A172 (cell line): ENCODE measurements at regions not wholly inside any gene's neighbourhood (a gene's known extent, or its start where the extent isn't known, plus 50 kb on each side); places are given as distances from the start of the nearest gene placed in this dataset.
A peak's percentile ranks its signal among the peaks of the same experiment; 100 is the strongest.

Source experiments
- DNase-seq: peaks from one replicate; pipeline ENCODE4 v3.0.0-alpha.2; 2015; ENCODE audit warnings: low spot score

DNA sequence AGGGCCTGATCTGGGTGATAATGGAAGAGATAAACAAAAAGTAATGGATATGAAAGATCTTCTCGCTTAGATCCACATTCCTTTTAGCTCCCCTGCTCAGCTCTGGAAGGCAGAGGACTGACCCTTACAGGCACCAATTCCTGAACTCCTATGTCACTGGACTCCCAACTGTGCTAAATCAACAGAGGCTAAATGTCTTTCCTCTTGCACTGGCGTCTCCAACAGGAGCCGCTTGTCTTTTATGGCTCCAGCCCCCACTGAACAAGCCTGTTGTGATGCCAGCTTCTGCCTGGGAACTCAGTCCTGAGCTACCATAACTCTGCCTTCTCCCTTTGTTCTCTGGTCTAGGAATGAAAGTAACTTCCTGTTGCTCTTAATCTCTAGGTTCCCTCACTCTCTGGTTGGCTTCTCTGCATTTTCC lies 142.1 kb upstream of the COL11A1 start:
- peak; percentile 52 for DNase-seq

DNA sequence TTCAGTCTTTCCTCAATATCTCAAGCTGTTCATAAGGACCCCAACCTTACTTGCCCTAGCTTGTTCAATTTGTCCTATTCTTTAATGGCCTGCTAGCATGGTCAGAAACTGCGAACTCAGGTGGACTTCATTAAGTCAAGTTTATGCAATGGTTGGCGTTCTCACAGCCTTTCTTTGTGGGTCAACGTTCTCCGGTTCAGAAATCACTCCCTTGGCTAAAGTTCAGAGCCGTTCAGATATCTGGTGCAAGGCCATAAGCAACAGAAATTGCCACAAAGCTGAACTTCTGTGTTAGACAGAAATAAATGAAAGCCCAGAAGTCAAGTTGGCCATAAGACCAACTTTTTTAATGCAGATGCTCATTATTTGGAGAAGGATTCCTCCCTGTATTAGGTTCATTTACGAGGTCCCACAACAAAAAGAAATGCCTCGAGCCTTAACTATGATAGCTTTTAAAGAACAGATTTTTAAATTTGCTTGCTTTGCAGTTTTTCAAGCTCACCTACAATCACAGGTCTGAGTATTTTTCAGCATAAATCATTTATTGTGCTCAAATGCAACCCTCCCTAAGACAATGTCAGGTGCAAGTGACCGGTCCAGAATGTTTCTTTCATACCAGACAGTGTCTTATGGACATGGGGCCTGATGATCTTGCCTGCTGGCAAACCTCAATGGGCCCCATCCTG lies 140.2 kb upstream of the COL11A1 start:
- DNase-seq, result no peak

DNA sequence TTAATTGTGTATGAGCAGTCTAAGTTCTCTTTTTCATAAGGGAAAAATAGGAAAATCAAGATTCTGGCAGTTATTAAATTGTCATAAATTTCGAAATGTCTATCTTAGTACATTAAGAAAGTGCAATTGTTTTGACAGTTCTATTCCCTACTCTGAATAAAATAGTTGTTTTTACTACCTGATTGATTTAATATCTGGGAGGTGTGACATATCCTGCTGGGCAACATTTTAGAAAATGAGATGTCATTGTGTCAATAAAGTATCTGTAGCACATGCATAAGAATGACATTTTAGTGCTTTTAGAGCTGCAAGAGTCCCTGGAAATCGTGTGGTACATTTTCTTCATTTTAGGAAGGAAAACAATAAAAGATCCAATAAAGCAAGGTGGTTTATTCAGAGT lies 139.2 kb upstream of the COL11A1 start:
- DNase-seq, result no peak

DNA sequence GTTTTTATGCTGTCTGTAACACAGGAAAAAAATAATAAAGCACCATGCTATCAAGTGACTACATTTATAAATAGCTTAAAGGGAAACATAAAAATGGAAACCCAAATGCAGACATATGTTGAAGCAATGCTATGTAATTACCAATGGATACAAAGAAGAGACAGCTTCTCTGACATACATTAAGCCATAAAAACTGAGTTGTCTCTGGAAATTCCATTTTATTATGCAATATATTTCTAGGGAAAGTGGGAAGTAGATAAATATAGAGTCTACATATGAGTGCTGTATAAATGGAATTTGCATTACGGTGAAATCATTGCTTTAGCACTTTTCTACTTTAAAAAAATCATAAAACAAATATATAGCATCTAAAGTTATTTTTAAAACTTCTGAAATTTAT lies 135.2 kb upstream of the COL11A1 start:
- no peak for DNase-seq

DNA sequence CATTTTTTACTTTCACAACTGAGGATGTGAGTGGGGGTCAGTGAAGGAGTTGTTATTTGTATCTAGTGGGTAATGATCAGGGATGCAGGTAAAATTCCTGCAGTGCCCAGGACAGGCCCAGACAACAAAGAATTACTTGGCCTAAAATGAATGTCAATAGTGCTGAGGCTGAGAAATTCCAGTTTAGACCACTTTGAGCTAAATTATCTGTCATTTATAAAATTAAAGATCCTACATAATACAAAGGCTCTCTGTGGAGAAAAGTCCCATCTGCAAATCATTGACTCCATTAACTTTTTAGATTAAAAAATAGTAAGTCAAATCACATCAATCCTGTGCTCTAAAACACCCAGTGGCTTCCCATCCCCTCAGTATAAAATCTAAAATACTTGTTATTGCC lies 130.7 kb upstream of the COL11A1 start:
- no peak for DNase-seq

DNA sequence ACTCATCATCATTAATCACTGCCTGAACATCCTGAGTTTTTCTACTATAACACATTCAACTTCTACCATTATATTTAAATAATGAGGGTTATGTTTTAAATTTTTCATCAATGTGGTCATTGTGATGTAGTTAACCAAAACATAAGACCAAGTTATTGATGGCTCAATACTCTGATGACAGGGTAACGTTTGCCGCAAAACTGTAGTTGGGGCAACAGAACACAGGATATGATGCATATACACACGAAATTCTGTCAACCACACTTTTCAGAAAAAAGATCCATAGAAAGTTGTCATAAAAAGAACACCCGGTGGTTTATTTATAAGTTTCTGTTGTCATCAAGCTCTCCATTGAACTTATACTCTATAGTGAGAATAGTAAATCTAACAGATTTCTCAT lies 121.7 kb upstream of the COL11A1 start:
- DNase-seq, result no peak

DNA sequence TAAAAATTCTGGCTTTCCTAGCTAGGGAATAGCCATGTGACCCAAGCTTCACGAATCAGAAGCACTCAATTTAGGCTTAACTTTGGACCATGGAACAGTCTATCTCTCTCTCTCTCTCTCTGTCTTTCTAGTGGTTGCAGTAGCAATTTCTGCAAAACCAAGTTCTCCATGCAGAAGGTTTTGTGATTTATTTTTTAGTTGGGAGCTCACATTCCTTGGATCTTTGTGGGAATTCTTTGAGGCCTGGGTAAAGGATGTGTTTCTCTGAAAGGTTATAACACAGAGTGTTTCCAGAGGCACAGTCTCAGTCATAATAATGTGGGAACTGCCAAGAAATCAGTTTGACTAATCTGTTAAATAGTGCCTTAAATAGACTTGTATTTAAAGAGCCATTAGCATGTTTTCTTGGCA lies 112.3 kb upstream of the COL11A1 start:
- DNase-seq, result peak; percentile 46

DNA sequence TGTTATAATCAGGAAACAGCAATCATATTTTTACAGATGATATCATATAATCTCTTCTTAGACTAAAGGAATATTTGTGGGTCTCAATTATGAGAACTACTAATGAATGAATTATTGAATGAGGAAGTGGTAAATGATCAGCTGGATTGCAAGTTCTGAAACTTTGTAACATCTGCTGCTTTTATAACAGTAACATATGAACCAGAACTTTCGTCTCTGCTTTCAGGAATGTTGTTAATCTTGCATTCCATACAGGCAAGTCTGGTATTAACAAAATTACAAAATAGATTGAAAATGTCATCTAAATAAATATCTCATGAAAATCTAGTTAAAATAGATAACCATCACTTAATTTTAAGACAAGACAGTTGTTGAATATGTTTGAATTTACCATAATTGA lies 110.5 kb upstream of the COL11A1 start:
- no peak for DNase-seq

DNA sequence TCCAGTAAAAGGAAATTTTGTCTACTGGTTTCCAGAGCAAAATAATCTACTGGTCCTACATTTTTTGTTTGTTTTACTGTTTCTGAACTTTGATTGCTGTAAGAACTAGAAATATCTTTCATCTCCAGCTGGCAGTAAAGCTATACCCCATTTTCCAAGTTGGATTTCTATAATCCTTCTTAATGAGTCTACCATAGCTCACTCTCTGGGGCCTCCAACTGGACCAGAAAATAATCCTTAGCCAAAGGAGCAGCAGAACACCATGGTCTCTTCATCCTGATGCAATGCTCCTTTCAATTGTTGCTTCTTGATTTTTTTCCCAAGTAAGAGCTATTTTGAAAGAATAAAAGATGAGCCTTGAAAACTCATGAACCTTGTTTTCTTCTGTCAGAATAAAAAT lies 110.0 kb upstream of the COL11A1 start:
- DNase-seq, result no peak

DNA sequence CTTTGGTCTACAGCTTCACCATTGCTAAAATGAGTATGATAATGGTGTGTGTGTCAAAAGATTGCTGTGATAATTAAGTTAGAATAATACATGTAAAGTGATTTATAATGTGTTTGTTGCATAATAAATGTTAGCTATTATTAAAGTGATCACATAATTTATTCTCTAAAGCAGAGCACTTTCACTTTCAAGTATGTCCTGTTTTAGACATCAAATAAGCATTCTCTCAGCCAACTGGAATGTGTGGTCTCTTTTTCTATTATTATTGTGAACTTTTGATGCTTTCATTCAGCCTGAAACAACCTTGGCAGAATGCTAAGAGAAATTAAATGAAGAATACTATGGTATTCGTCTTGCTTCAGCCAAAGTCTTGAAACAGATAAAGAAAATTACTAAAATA lies 102.8 kb upstream of the COL11A1 start:
- no peak for DNase-seq

DNA sequence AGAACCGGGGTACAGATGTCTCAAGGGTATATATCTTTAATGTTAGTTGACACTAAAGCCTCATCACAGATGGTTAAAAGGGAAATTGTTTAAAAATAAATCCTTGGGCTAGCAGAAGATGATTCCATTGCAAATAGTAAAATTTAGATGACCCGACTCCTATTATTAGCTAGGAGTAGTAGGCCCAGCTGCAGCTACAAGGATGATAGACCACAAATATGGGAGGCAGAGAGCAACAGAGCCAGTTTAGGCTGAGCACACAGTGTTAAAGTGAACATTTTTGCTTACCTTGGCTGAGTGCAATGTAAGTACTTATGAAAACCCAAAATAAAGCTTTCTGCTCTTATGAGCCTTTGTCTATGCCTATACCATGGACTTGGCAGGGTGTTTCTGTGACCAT lies 100.5 kb upstream of the COL11A1 start:
- no peak for DNase-seq

DNA sequence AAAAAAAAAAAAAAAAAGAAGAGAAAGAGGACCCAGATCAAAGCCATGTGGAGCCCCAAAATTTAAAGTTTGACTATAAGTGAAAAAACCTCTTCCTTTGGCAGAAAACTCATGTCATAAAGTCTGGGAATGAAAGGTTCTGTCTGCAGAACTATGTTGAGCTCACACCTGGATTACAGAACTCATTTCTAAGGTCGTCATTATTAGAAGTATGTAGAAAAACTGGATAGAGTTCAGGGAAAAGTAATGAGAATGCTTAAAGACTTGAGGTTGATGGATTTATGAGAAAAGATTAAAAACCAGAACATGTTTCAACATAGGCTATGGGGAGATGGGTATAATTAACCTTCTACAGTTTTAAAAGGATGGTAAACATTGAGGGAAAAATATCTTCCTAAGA lies 90.7 kb upstream of the COL11A1 start:
- DNase-seq, result no peak

DNA sequence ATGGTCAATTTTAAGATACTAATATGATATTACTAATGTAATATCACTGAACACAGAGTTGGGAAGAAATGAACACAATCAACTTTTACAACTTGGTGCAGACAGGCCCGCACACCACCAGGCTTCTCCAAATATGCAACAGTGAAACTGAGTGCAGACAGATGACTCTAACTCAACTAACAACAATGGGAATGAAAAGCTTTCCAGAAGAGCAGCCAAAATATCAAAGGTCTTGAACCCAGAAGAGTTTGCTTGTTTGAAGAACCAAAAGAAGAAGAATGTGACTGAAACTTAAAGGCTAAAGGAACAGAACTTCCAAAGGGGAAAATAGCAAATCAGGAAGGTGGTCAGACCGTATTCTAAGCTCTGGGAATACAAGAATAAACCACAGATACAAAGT lies 89.8 kb upstream of the COL11A1 start:
- no peak for DNase-seq

DNA sequence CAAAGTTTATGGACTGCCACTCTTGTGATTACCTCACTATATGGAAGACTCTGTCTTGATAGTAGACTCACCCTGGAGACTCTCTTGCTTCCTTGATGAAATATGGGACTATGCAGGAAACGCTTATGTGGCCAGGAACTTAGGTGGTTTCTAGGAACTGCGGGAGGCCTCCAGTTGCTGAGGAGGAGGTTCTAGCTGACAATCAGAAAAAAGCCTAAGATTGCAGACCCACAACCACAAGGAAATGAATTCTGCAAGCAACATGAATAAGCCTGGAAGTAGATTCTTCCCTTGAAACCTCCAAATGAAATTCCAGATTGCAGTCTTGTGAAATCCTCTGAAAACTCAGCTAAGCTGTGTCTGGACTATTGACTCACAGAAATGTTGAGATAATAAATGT lies 88.9 kb upstream of the COL11A1 start:
- DNase-seq, result peak; percentile 30

DNA sequence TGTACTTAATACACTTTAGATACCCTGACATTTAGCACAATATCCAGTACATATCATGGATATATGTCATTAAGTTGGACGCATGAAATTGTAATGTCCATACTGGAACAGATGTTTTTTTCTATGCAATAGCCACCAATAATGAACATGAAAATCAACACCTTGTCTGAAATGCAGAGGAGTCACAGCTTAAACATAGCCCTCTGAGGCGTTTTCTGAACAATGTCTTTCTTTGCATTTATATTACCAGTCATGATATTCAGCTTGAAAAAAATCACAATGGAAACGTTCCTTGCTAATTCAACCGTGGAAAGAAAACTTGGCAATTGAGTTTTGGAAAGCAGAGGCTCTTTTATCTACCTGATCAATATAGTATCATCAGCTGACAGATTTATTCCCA lies 86.7 kb upstream of the COL11A1 start:
- DNase-seq, result no peak

DNA sequence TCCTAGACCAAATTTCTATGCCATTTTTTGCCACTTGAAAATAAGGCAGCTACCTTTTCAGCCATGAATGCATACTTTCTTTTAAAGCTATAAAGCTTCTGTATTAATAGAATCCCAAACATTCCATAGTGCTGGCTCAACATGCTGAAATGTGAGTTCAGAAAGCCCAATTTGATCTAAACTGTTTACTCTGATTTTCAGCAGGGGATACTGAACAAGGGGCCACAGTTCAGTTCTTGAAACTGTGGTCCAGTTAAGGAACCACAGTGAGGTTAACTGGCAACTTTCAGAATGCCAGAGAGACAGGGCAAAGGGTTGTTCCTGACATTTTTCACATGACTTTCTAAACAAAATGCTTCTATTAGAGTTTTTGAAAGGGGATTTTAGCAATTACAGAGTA lies 85.7 kb upstream of the COL11A1 start:
- DNase-seq, result no peak

DNA sequence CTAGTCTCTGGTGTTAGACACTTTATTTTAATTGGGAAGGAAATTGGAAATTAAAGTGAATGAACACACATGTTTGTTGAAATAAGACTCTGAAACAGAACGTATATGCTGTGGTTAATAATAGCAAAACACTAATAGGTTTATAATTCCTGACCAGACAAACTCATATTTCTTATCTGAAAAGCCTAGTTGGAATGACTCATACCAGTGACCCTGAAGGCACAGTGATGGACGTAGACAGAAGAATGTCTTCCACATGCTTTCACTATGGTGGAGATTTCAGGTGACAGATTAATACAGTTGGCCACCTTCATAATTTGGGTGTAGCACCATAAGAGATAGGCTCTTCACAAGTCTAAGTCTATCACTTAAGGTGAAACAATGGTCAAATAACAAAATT lies 83.0 kb upstream of the COL11A1 start:
- DNase-seq, result peak; percentile 5

DNA sequence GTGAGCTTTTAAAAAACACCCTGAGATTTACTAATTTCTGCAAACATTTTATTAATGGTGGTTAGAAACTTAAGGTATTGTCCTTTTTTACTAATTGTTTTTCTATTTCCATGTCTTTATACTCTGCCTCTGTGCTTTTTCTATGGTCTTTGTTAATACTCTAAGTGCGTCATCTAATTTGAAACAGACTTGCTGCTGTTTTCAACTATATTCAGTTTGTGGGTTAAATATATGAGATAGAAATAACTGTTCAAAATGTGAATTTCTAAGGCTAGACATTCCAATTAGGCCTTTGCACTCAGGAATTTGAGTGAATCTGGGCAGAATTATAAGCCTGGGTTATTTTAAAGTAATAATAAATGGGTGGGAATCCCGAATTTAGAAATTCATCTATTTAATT lies 82.4 kb upstream of the COL11A1 start:
- no peak for DNase-seq

DNA sequence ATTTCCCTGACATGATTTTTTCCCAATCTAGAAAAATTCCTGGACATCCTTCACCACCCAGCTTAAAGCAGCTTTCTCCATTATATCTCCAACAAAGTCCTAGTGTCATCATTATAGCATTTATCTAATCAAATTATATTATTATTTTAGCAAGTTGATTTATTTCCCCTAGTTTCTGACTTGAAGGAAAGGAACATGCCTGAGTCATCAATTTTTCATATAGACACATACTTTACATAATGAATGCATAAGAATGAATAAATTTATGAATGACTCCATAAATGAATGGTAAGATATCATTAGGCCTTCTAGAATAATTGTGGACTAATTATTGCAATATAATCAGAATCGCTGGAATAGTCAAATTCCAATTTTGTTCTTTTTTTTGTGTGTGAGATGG lies 79.4 kb upstream of the COL11A1 start:
- no peak for DNase-seq

DNA sequence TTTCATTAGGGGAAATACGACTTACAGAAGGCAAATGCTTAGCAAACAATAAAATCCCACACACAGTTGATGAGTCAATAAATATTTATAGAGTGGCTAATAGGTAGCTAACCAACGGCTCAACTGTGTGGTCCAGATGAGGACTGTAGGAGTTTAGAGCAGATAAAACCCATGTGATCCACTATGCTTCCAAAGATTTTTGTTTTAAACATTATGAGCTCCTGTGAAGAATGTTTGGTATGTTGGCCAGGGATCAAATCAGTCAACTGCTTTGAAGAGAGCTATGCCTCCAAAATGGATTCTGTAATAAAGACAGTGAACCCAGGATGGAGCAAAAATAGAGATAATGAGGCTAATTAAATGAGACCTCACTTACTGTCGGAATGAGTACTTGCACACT lies 72.3 kb upstream of the COL11A1 start:
- peak; percentile 69 for DNase-seq

DNA sequence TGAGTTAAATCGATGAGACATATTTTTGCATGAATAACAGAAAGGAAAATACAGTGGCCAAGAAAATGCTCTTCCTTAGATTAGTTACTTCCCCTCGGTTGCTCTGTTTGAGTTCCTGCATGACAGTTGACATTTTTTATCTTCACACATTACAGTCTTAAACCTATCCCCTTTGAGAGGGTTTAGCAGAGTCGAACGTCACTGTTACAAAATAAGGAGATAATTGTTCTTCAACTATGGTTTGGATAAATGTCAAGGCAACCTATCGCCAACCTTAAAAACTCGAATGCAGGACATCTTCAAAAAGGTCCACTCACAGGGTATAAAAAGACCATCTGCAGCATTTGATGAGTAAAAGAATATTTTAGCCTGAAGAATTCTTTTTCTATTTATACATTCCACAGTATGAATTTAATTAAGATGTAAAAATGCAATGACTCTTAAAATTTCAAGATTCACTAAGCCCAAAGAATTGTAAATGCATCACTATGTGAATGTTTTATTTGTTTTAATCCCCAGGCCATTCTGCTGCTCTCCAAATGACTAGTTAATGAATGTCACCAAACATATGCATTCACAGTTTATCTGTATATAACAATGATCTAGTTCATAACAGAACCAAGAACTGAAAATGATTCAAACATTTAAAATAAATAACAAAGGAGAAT lies 68.9 kb upstream of the COL11A1 start:
- no peak for DNase-seq

DNA sequence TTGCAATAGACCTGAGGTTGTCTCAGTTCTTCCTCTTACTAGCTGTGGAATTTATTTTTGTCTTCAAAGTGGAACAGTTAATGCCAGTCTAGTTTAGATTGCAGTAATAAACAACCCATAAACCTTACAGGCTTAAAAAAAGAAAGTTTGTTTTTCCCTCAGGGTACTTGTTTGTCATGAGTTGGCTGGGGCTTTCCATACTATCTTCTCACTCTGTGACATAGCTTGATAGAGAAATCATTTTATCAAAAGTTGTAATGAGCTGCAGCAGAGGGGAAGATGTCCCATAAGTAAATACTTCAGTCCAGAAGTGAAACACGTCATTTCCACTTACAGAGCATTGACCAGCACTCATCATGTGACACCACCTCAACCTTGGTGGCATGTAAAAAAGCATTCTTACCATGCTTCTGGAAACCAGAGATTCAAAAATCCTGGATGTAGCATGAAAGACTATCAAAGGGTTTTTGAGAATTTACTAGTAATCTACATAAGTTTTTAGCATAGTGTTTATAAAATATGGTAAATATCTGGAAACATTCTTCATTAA lies 62.8 kb upstream of the COL11A1 start:
- DNase-seq, result peak; percentile 2

DNA sequence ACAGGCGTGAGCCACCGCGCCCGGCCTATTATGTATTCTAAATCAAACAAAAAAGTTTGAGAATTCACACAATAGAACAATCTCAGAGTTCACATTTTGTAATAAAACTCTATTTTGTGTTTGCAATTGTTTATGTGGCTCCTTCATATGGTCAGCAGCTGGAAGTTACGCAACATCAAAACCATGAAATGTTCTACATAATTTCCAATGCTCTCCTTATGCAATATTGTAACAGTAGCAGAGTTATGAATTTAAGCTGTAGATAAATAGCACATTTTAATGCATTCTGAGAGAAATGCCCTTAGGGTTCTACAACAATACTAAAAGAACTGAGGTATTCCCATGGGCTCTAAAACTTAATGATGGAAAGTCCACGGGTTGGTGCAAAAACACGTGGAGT lies 62.3 kb upstream of the COL11A1 start:
- DNase-seq, result no peak

DNA sequence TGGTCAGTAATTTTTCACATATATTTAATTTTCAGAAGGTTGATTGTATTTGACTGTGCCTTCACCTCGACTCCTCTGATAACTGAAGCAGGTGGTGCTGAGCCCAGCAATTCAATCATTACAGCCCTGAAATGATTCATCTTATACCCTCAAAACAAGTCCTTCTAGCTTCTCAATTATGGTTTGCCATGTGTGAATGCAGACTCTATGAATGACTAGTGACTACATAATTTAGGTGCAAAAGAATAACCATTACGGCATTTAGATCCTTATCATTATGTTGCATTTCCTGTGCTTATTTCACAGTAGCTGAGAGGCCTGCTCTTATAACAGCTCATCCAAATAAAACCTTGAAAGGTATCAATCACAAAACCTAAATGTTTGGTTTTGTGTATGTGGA lies 54.0 kb upstream of the COL11A1 start:
- no peak for DNase-seq
